ENCODE measurements at regions not wholly inside any gene's neighbourhood (a gene's known extent, or its start where the extent isn't known, plus 50 kb on each side); places are given as distances from the start of the nearest gene placed in this dataset.

DNA sequence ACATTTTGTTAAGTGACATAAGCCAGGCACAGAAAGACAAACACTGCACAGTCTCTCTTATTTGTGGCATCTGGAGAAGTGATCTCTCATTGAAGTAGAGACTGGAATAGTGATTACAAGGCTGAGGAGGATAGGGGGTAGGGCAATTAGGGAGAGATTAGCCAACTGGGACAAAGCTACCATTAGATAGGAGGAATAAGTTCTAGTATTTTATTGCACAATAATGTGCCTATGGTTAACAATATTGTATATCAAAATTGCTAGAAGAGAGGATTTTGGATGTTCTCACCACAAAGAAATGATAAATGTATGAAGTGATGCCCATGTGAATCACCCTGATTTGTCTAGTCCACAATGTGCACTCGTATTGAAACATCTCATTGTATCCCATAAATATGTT is 281.8 kb downstream of the MTRR start:
- DNase-seq = no peak

- no peak for DNase-seq
These were observed 287.8 kb downstream of the MTRR start for GRCh38 chr5:8156706-8157105.

DNA sequence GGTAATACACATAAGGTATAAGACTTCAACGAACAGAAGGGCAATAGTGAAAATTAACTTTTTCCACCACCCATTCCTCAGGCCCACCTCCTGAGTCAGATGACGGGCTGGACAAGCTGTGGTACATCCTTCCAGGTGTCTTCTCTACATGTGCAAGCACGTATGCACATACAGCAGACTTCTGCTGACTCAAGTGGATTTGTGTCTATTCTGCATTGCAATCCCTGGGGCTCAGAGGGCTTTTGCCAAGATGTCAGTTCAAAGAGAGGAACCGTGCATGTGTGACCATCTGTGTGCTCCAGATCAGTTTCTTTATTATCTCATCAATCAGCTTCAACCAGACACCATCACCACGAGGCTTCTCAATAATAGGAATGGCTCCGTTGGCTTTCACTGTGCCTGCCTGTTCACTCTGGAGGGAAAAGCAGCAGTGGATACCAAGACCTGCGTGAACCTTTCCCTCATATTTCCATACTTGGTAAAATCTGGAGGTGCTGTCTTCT is 288.4 kb downstream of the MTRR start:
- no peak for DNase-seq

DNA sequence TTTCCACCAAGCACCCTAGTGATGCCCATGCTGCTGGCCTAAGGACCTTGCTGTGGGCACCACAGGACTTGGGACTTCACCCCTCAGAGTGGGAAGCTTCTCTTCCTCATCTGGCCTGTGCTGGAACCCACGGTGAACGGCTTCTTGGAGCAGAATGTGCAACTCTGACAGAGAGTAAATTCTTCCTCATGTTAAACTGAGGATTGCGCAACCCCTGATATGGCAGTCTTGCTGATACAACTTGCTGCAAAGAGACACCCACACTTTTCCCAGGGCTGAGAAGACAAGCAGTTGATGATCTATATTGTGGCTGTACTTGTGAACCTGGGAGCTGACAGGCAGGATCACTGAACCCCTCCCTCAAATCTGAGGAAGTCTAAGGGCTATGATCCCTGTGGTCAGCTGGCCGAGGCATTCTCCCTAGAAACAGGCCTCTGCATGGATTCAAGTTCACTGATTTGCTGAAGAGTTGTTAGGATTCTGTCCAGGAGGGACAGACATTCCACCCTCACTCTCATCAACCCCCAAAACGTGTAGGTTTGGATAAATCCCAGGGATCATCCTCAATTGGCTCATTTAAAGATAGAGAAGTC is 307.2 kb downstream of the MTRR start:
- DNase-seq = no peak

DNA sequence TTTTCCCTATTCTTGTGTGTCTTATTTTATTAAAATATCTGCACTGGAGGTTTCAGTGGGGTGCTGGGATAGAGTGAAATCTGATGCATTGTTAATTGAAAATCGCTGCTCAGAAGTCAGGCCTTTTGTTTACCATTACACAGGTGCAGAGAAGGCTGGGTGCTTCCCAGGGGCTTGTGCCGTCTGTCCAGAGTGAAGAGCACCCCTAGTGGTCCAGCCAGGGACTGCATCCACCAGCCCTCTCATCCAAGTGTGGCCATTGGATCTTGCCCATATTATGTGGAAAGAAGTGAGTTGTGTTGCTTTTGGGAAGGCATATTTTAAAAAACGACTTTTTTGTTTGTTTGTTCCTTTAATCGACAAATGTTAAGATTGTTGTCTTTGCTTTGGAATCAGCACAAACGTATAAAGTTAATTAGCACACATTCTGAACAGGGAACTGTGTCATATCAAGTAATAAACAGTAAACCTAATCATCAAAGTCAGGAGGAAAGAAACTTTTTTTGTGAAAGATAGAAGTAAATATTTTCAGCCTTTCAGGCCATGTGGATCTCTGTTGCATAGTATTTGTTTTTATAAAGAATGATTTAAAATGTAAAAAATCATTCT is 315.6 kb downstream of the MTRR start:
- DNase-seq = peak; percentile 6

DNA sequence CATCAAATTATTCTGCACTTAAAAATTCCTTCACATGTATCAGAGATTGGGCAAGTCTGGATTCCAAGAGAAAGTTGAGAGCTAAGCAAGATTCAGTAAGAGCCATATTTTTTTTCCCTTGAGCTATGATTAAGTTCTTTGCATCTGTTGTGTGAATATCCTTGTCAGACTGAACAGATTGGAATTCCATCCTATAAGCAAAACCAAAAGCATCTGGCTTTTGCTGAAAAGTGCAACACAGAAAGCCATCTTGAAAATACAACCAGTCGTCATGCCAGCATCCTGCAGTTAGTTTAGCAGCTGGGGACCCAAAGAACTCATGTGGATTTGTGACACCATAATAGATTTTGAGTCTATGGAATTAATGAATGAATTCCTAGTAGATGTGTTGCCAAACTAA is 316.9 kb downstream of the MTRR start:
- DNase-seq = no peak

GRCh38 chr5:8188874-8189565 is 320.1 kb downstream of the MTRR start:
- DNase-seq = no peak

DNA sequence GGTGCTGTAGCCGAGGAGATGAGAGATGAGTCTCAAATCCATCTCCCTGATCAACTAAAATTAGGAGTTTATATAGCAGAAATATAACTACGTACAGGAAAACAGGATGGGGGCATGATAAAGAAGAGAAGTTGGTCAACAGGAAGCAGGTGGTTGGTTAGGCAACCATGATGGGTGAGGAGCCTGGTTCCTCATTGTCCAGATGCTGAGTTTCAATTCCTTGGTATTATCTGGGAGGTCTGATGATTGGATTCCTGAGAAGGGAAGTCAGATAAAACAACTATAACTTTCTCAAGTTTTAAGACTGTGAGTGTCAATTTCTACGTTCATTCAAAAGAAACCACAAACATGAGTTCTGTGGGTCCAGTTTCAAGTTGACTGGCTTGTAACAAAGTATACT is 323.9 kb downstream of the MTRR start:
- no peak for DNase-seq

- DNase-seq = no peak
These were observed 327.1 kb downstream of the MTRR start for GRCh38 chr5:8196061-8196460.

DNA sequence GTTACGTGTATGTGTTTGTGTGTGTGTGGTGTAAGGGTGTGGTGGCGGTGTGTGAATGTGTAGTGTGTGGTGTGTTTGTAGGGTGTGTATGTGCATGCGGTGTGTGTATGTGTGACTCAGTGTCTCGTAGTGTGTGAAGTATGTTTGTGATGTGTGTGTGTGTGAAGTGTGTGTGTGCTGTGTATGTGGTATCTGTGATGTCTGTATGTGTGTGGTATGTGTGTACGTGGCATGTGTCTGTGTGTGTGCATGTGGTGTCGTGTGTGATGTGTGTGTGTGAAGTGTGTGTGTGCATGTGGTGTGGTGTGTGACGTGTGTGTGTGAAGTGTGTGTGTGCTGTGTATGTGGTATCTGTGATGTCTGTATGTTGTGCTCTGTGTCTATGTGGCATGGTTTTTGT is 339.4 kb downstream of the MTRR start:
- no peak for DNase-seq

GRCh38 chr5:8209500-8209899 is 340.6 kb downstream of the MTRR start:
- DNase-seq = no peak

DNA sequence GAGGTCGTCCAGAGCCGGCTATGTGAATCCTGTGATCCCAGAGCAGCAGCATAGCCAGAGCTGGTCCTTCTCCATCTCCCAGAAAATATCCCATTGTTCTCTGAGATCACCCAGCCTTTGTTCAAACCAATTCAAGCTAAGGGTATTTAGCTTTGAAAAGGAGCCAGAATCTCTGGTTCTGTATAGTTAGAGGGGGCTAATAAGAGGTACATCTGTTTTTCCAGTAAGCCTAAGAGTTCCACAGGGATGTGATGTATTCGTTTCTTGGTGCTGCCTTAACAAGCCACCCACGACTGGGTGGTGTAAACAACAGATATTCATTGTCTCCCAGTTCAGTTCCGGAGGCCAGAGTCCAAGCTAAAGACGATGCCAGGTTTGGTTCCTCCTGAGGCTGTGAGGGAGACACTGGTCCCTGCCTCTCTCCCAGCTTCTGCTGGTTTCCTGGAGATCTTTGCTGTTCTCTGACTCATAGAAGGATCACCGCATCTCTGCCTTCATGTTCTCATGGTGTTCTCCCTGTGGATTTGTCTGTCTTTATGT is 344.8 kb downstream of the MTRR start:
- no peak for DNase-seq

GRCh38 chr5:8216921-8217320 is 348.0 kb downstream of the MTRR start:
- DNase-seq = no peak

DNA sequence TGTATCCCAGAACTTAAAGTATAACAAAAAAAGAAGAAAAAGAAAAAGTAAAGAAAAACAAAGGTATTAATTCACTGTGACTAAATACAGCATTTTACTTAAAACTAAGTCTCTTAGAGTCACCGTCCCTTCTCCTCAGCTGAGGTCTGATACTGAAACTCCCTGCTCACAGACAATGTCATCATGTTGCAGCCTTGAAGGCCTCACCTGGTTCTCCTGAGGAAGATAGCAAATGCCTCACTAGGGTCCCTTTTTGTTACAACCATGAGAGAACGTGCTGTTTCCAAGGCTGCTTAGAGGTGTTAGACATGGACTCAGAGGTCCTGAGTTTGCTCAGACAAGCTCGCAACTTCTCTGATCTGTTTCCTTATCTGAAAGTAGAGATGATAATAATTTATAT is 357.2 kb downstream of the MTRR start:
- DNase-seq = no peak

GRCh38 chr5:8227112-8227511 is 358.2 kb downstream of the MTRR start:
- no peak for DNase-seq

GRCh38 chr5:8229551-8229950 is 360.6 kb downstream of the MTRR start:
- no peak for DNase-seq

DNA sequence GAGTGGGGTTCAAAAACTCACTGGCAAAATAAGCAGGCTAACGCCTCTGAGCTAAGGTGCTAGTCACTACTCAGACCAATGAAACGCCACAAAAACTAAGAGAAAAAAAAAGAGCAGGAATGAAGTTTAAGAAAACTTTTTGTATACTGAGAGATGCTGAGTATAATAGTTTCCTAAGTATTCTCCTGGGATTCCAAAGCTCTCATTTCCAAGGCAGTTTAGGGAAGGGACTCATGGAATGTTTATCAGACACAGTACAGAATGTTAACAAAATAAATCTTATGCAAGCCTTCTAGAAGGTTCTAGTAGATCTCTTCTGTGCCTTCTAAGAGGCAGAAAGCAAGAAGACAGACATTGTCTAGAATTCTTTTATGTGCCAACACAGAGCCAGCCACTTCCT is 361.9 kb downstream of the MTRR start:
- no peak for DNase-seq

DNA sequence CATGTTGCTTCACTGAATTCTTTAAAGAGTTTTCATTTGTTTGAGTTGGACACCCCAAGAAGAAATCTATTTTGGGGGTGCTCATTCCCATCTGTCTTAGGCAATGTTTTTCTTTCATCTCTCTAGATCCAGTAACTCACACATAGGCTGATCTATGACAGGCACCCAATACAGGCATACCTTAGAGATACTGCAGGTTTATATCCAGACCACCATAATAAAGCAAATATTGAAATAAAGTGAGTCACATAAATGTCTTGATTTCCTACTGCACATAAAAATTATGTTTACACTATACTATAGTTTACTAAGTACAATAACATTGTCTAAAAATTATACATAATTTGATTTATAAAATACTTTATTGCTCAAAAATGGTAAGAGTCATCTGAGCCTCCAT is 364.5 kb downstream of the MTRR start:
- no peak for DNase-seq

DNA sequence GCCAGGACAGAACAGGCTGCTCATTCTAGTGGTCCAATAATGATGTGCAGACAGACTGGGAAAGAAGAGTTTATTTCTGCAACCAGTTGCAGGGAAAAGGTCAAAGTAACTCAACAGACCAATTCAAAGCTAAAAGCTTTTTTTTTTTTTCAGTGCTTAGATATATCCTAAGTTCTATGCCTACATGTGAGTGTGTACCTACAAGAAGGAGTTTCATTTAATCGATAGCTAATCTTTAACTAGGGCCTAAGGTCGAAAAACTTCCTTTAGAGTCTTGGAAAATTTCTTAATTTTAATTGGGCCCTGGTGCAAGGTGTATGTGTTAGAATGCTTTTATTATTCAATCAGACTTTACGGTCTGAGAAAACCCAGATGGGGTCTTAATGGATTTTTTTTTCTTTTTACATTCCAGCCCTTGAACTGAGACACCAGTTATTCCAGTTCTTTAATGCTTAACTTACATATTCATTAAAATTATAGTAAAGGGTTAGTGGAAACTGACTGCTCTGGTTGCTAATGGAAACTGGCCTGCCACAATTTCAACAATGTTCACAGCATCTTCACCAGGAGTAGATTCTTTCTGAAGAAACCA is 365.3 kb downstream of the MTRR start:
- DNase-seq = no peak

DNA sequence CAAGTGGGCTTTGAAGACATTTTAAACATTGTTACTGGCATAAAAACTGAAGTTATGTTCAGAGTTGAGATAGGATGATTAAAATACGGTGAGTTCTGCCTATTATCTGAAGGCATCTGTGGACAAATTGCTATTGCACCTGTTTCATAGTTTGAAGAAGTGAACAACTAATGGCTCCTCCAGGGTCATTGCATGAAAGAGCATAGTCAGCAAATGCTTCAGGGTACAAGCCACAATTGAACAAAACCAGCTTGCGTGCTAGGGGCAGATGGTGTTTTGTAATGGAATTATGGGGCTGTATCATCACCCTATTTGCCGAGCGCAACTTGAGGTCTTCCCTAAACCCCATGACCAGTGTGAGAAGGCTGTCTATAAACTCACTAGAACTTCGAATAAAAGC is 369.1 kb downstream of the MTRR start:
- no peak for DNase-seq

DNA sequence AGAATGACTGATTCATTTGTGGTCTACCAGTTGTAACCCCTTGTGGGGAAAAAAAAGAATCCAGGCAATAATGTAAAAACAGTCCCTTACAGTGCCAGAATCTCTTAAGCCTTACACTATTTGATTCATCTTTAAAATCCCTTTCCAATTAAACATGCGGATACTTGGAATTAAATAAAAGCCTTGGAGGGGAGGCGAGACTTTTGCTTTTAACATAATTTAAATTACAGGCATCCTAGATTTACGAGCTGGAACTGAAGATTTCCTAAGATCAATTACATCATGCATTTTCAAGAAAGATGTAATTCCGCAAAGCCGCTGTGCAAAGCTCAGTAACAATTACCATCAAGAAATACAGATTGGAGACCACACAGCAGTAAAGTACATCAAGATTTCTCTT is 370.2 kb downstream of the MTRR start:
- no peak for DNase-seq

GRCh38 chr5:8239646-8240045 is 370.7 kb downstream of the MTRR start:
- no peak for DNase-seq

GRCh38 chr5:8241076-8241475 is 372.1 kb downstream of the MTRR start:
- no peak for DNase-seq

GRCh38 chr5:8241558-8241957 is 372.6 kb downstream of the MTRR start:
- DNase-seq = no peak
